ENCODE measurements at regions not wholly inside any gene's neighbourhood (a gene's known extent, or its start where the extent isn't known, plus 50 kb on each side); places are given as distances from the start of the nearest gene placed in this dataset.

- H4K8ac ChIP-seq (ENCODE audit: low read length): no peak overlapping the region
- H2BK5ac ChIP-seq (ENCODE audit: low read depth, low read length, poor library complexity, severe bottlenecking): no peak overlapping the region
- no peak overlapping the region for H2BK12ac ChIP-seq (ENCODE audit: low read length in 2 of 2)
- no peaks in the 10 kb centered on the region for H3K79me1 ChIP-seq (replicated peaks; ENCODE audit: low read length, poor library complexity, severe bottlenecking)
- no peak overlapping the region for H2BK15ac ChIP-seq (ENCODE audit: low read depth, poor library complexity, severe bottlenecking)
- no peak overlapping the region for H3K27ac ChIP-seq (ENCODE audit: low read length, poor library complexity, severe bottlenecking)
- no peaks in the 10 kb centered on the region for H3K4me1 ChIP-seq (ENCODE audit: control insufficient read depth, insufficient read depth, low read depth, low read length)
- 94% methylated on average over 7 of the region's 7 CpGs for WGBS
- no peak for DNase-seq
- no peak overlapping the region for H3K23ac ChIP-seq (ENCODE audit: low read length in 2 of 2)
- no peaks in the 10 kb centered on the region for H3K36me3 ChIP-seq (ENCODE audit: control insufficient read depth in 1 of 2, insufficient read depth in 2 of 2, low read depth in 1 of 2, low read length in 2 of 2)
- H2AK5ac ChIP-seq (ENCODE audit: low read length, severe bottlenecking): no peak overlapping the region
- H4K91ac ChIP-seq (ENCODE audit: low read length): no peak overlapping the region
- H2BK120ac ChIP-seq (ENCODE audit: low read depth, low read length): no peak overlapping the region
- no peak overlapping the region for H3K4me2 ChIP-seq (ENCODE audit: low read length, poor library complexity, severe bottlenecking)
- no peak overlapping the region for H3K14ac ChIP-seq (ENCODE audit: low read length in 2 of 2)
- H3K9me3 ChIP-seq (ENCODE audit: control insufficient read depth, low read length): peaks cover 6% of the 10 kb centered on the region
- H3K9ac ChIP-seq (ENCODE audit: low read length): no peak overlapping the region
- H3K27me3 ChIP-seq (ENCODE audit: control insufficient read depth in 1 of 2, insufficient read depth in 1 of 2, low read length in 2 of 2): no peaks in the 10 kb centered on the region
- no peak overlapping the region for H3K4me3 ChIP-seq (ENCODE audit: insufficient read depth in 1 of 2, low read depth in 1 of 2, low read length in 2 of 2)
- H3K18ac ChIP-seq (ENCODE audit: low read depth in 1 of 2, low read length in 2 of 2): no peak overlapping the region
- no peak overlapping the region for H2AFZ ChIP-seq (ENCODE audit: low read depth, low read length)
- no peak overlapping the region for H3K4ac ChIP-seq (ENCODE audit: low read depth in 1 of 2, low read length in 2 of 2)
Measured at GRCh38 chr2:220198896-220199295, 571.5 kb downstream of the SLC4A3 start.

- Histone ChIP-seq H3K79me1 (replicated peaks; ENCODE audit: low read length, poor library complexity, severe bottlenecking) (no peaks in the 10 kb centered on the region), H4K8ac (ENCODE audit: low read length) (no peak overlapping the region), H3K14ac (ENCODE audit: low read length in 2 of 2) (no peak overlapping the region), H3K23ac (ENCODE audit: low read length in 2 of 2) (no peak overlapping the region), H2AK5ac (ENCODE audit: low read length, severe bottlenecking) (no peak overlapping the region), H2BK5ac (ENCODE audit: low read depth, low read length, poor library complexity, severe bottlenecking) (no peak overlapping the region), H3K9me3 (ENCODE audit: control insufficient read depth, low read length) (peaks cover 6% of the 10 kb centered on the region), H3K4me1 (ENCODE audit: control insufficient read depth, insufficient read depth, low read depth, low read length) (no peaks in the 10 kb centered on the region), H3K18ac (ENCODE audit: low read depth in 1 of 2, low read length in 2 of 2) (no peak overlapping the region), H3K9ac (ENCODE audit: low read length) (no peak overlapping the region), H3K27ac (ENCODE audit: low read length, poor library complexity, severe bottlenecking) (no peak overlapping the region), H3K4ac (ENCODE audit: low read depth in 1 of 2, low read length in 2 of 2) (no peak overlapping the region), H3K27me3 (ENCODE audit: control insufficient read depth in 1 of 2, insufficient read depth in 1 of 2, low read length in 2 of 2) (no peaks in the 10 kb centered on the region), H2BK120ac (ENCODE audit: low read depth, low read length) (no peak overlapping the region), H2BK12ac (ENCODE audit: low read length in 2 of 2) (no peak overlapping the region), H3K4me2 (ENCODE audit: low read length, poor library complexity, severe bottlenecking) (no peak overlapping the region), H3K36me3 (ENCODE audit: control insufficient read depth in 1 of 2, insufficient read depth in 2 of 2, low read depth in 1 of 2, low read length in 2 of 2) (no peaks in the 10 kb centered on the region), H2BK15ac (ENCODE audit: low read depth, poor library complexity, severe bottlenecking) (no peak overlapping the region), H2AFZ (ENCODE audit: low read depth, low read length) (no peak overlapping the region), H4K91ac (ENCODE audit: low read length) (no peak overlapping the region), H3K4me3 (ENCODE audit: insufficient read depth in 1 of 2, low read depth in 1 of 2, low read length in 2 of 2) (no peak overlapping the region)
- no peak for DNase-seq
Measured at GRCh38 chr2:220202066-220202465, 574.6 kb downstream of the SLC4A3 start.

GRCh38 chr2:220209093-220209492 is 581.7 kb downstream of the SLC4A3 start:
- no peak overlapping the region for H3K23ac ChIP-seq (ENCODE audit: low read length in 2 of 2)
- no peak overlapping the region for H2BK5ac ChIP-seq (ENCODE audit: low read depth, low read length, poor library complexity, severe bottlenecking)
- no peak overlapping the region for H4K91ac ChIP-seq (ENCODE audit: low read length)
- no peak overlapping the region for H2BK15ac ChIP-seq (ENCODE audit: low read depth, poor library complexity, severe bottlenecking)
- no peak overlapping the region for H3K4me3 ChIP-seq (ENCODE audit: insufficient read depth in 1 of 2, low read depth in 1 of 2, low read length in 2 of 2)
- no peak overlapping the region for H2AK5ac ChIP-seq (ENCODE audit: low read length, severe bottlenecking)
- no peak overlapping the region for H2BK120ac ChIP-seq (ENCODE audit: low read depth, low read length)
- no peak overlapping the region for H3K9ac ChIP-seq (ENCODE audit: low read length)
- no peak overlapping the region for H4K8ac ChIP-seq (ENCODE audit: low read length)
- no peaks in the 10 kb centered on the region for H3K4me1 ChIP-seq (ENCODE audit: control insufficient read depth, insufficient read depth, low read depth, low read length)
- H3K36me3 ChIP-seq (ENCODE audit: control insufficient read depth in 1 of 2, insufficient read depth in 2 of 2, low read depth in 1 of 2, low read length in 2 of 2): no peaks in the 10 kb centered on the region
- DNase-seq: no peak
- no peaks in the 10 kb centered on the region for H3K27me3 ChIP-seq (ENCODE audit: control insufficient read depth in 1 of 2, insufficient read depth in 1 of 2, low read length in 2 of 2)
- no peak overlapping the region for H3K4ac ChIP-seq (ENCODE audit: low read depth in 1 of 2, low read length in 2 of 2)
- H3K79me1 ChIP-seq (replicated peaks; ENCODE audit: low read length, poor library complexity, severe bottlenecking): no peaks in the 10 kb centered on the region
- H3K9me3 ChIP-seq (ENCODE audit: control insufficient read depth, low read length): no peaks in the 10 kb centered on the region
- no CpG with 5 or more reads among the region's 1 CpG for WGBS
- no peak overlapping the region for H2BK12ac ChIP-seq (ENCODE audit: low read length in 2 of 2)
- H3K18ac ChIP-seq (ENCODE audit: low read depth in 1 of 2, low read length in 2 of 2): no peak overlapping the region
- no peak overlapping the region for H2AFZ ChIP-seq (ENCODE audit: low read depth, low read length)
- H3K14ac ChIP-seq (ENCODE audit: low read length in 2 of 2): no peak overlapping the region
- H3K4me2 ChIP-seq (ENCODE audit: low read length, poor library complexity, severe bottlenecking): no peak overlapping the region
- no peak overlapping the region for H3K27ac ChIP-seq (ENCODE audit: low read length, poor library complexity, severe bottlenecking)

- H3K79me1 ChIP-seq (replicated peaks; ENCODE audit: low read length, poor library complexity, severe bottlenecking): no peaks in the 10 kb centered on the region
Measured at GRCh38 chr2:220209751-220210150, 582.3 kb downstream of the SLC4A3 start.

More at GRCh38 chr2:220209751-220210150, 582.3 kb downstream of the SLC4A3 start:
- Histone ChIP-seq H4K91ac (ENCODE audit: low read length) (no peak overlapping the region), H2BK5ac (ENCODE audit: low read depth, low read length, poor library complexity, severe bottlenecking) (no peak overlapping the region), H3K4me2 (ENCODE audit: low read length, poor library complexity, severe bottlenecking) (no peak overlapping the region), H2BK15ac (ENCODE audit: low read depth, poor library complexity, severe bottlenecking) (no peak overlapping the region), H3K23ac (ENCODE audit: low read length in 2 of 2) (no peak overlapping the region), H3K4ac (ENCODE audit: low read depth in 1 of 2, low read length in 2 of 2) (no peak overlapping the region), H3K9me3 (ENCODE audit: control insufficient read depth, low read length) (no peaks in the 10 kb centered on the region), H3K14ac (ENCODE audit: low read length in 2 of 2) (no peak overlapping the region), H2BK120ac (ENCODE audit: low read depth, low read length) (no peak overlapping the region), H3K36me3 (ENCODE audit: control insufficient read depth in 1 of 2, insufficient read depth in 2 of 2, low read depth in 1 of 2, low read length in 2 of 2) (no peaks in the 10 kb centered on the region), H2AFZ (ENCODE audit: low read depth, low read length) (no peak overlapping the region), H3K4me3 (ENCODE audit: insufficient read depth in 1 of 2, low read depth in 1 of 2, low read length in 2 of 2) (no peak overlapping the region), H2AK5ac (ENCODE audit: low read length, severe bottlenecking) (no peak overlapping the region), H2BK12ac (ENCODE audit: low read length in 2 of 2) (no peak overlapping the region), H3K27ac (ENCODE audit: low read length, poor library complexity, severe bottlenecking) (no peak overlapping the region), H3K27me3 (ENCODE audit: control insufficient read depth in 1 of 2, insufficient read depth in 1 of 2, low read length in 2 of 2) (no peaks in the 10 kb centered on the region), H3K9ac (ENCODE audit: low read length) (no peak overlapping the region), H3K4me1 (ENCODE audit: control insufficient read depth, insufficient read depth, low read depth, low read length) (no peaks in the 10 kb centered on the region), H4K8ac (ENCODE audit: low read length) (no peak overlapping the region), H3K18ac (ENCODE audit: low read depth in 1 of 2, low read length in 2 of 2) (no peak overlapping the region)
- 88% methylated on average over 4 of the region's 4 CpGs for WGBS
- no peak for DNase-seq

All from mesenchymal stem cell (in vitro differentiated cells and primary cell).